ENCODE measurements at regions not wholly inside any gene's neighbourhood (a gene's known extent, or its start where the extent isn't known, plus 50 kb on each side); places are given as distances from the start of the nearest gene placed in this dataset.

DNA sequence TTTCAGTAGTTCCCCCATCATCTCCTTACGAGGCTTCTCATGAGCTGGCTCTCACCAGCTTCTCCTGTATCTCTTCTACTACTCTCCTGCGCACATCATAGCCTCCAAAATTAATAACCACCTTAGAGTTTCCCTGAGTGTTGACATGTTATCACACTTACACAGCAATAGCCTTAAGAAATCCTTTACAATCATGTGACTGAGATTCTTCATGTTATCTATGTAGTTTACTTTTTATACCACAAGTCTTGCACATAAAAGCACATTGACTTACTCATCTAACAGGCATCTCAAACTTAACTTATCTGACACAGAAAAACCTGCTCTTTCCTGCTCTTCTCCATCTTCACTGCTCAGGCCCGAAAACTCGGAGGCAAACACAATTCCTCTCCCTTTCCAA is 103.7 kb upstream of the TAB2 start:
- WGBS = 93% methylated on average over 4 of the region's 4 CpGs
- no peak for DNase-seq (ENCODE audit: low read depth in 6 of 9, low spot score in 9 of 9)
- Histone ChIP-seq H3K4me3 (ENCODE audit: low read length in 2 of 2) (no peak overlapping the region), H3K27ac (ENCODE audit: low read depth in 1 of 2, low read length in 1 of 2) (no peak overlapping the region), H3K9me3 (ENCODE audit: control insufficient read depth in 2 of 2, insufficient read depth in 1 of 2, low read length in 1 of 2) (no peaks in the 10 kb centered on the region), H3K36me3 (ENCODE audit: control insufficient read depth in 2 of 2, insufficient read depth in 2 of 2, low read length in 1 of 2) (no peaks in the 10 kb centered on the region), H3K27me3 (ENCODE audit: control insufficient read depth in 2 of 2, insufficient read depth in 1 of 2, low read length in 1 of 2) (no peaks in the 10 kb centered on the region), H3K4me1 (ENCODE audit: control insufficient read depth in 2 of 2, insufficient read depth in 2 of 2, low read length in 2 of 2) (peaks cover 0 to 25% of the 10 kb centered on the region in 2 donors)

DNA sequence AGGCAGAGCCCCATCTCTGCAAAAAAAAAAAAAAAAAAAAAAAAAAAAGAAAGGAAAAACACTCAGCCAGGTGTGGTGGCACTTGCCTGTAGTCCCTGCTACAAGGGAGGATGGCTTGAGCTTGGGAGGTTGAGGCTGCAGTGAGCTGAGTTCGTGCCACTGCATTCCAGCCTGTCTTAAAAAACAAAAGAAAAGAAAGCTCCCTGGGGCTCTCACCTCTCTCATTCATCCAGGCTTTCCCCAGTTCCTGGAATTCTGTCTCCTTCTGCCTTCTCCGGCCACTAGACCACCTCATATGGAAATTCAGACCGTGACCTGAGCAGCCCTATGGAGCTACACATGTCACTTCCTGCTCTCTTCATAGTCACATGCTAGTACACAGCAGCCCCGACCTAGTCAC is 101.1 kb upstream of the TAB2 start:
- DNase-seq (ENCODE audit: low read depth in 6 of 9, low spot score in 9 of 9) = no peak
- no peak overlapping the region for H3K4me3 ChIP-seq (ENCODE audit: low read length in 2 of 2)
- H3K27me3 ChIP-seq (ENCODE audit: control insufficient read depth in 2 of 2, insufficient read depth in 1 of 2, low read length in 1 of 2) = no peaks in the 10 kb centered on the region
- peaks cover 0 to 14% of the 10 kb centered on the region in 2 donors for H3K4me1 ChIP-seq (ENCODE audit: control insufficient read depth in 2 of 2, insufficient read depth in 2 of 2, low read length in 2 of 2)
- no peaks in the 10 kb centered on the region for H3K9me3 ChIP-seq (ENCODE audit: control insufficient read depth in 2 of 2, insufficient read depth in 1 of 2, low read length in 1 of 2)
- WGBS = 93% methylated on average over 4 of the region's 4 CpGs
- H3K36me3 ChIP-seq (ENCODE audit: control insufficient read depth in 2 of 2, insufficient read depth in 2 of 2, low read length in 1 of 2) = no peaks in the 10 kb centered on the region
- no peak overlapping the region for H3K27ac ChIP-seq (ENCODE audit: low read depth in 1 of 2, low read length in 1 of 2)

DNA sequence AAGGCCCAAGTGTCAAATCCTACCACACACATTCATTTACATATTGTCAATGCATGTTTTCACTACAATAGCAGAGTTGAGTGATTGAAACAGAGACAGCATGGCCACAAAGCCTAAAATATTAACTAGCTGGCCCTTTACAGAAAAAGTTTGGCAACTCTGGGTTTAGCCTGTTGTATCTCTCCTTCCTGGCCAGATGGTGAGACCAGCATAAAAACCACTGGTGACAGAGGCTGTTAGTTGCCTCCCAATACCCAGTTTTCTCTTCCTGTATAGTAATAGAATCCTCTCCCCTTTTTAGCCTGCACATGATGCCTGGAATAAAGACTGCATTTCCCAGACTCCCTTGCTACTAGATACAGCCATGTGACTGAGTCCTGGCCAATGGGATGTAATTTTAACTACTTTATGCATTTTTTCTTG is 100.0 kb upstream of the TAB2 start:
- Histone ChIP-seq H3K36me3 (ENCODE audit: control insufficient read depth in 2 of 2, insufficient read depth in 2 of 2, low read length in 1 of 2) (no peaks in the 10 kb centered on the region), H3K27ac (ENCODE audit: low read depth in 1 of 2, low read length in 1 of 2) (no peak overlapping the region), H3K9me3 (ENCODE audit: control insufficient read depth in 2 of 2, insufficient read depth in 1 of 2, low read length in 1 of 2) (no peaks in the 10 kb centered on the region), H3K4me3 (ENCODE audit: low read length in 2 of 2) (no peak overlapping the region), H3K27me3 (ENCODE audit: control insufficient read depth in 2 of 2, insufficient read depth in 1 of 2, low read length in 1 of 2) (no peaks in the 10 kb centered on the region), H3K4me1 (ENCODE audit: control insufficient read depth in 2 of 2, insufficient read depth in 2 of 2, low read length in 2 of 2) (peaks cover 0 to 14% of the 10 kb centered on the region in 2 donors)
- no peak for DNase-seq (ENCODE audit: low read depth in 6 of 9, low spot score in 9 of 9)

DNA sequence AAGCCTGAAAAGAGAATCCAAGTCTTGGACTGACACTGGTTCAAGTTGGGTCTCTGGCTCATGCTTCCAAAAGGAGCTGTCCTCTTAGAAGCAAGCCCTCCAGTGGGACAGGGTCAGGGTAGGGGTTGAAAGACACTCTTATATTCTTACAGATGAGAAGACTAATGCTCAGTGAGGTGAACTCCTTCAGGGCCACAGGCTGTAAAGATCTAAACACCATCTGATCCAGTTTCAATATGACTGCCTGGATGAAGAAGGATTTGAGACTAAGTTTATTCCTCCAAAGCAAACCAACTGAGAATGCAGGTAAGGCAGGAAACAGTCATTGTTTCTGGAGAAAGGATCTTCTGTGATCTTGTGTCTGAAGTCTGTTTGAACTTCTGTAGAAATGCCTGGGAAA is 99.0 kb upstream of the TAB2 start:
- H3K27ac ChIP-seq (ENCODE audit: low read depth in 1 of 2, low read length in 1 of 2) = no peak overlapping the region
- H3K9me3 ChIP-seq (ENCODE audit: control insufficient read depth in 2 of 2, insufficient read depth in 1 of 2, low read length in 1 of 2) = no peaks in the 10 kb centered on the region

GRCh38 chr6:149218915-149219314 is 98.6 kb upstream of the TAB2 start:
- 97% methylated on average over 2 of the region's 2 CpGs for WGBS
- no peaks in the 10 kb centered on the region for H3K9me3 ChIP-seq (ENCODE audit: control insufficient read depth in 2 of 2, insufficient read depth in 1 of 2, low read length in 1 of 2)
- H3K4me3 ChIP-seq (ENCODE audit: low read length in 2 of 2) = no peak overlapping the region
- no peaks in the 10 kb centered on the region for H3K27me3 ChIP-seq (ENCODE audit: control insufficient read depth in 2 of 2, insufficient read depth in 1 of 2, low read length in 1 of 2)
- H3K4me1 ChIP-seq (ENCODE audit: control insufficient read depth in 2 of 2, insufficient read depth in 2 of 2, low read length in 2 of 2) = peaks cover 0 to 8% of the 10 kb centered on the region in 2 donors
- H3K36me3 ChIP-seq (ENCODE audit: control insufficient read depth in 2 of 2, insufficient read depth in 2 of 2, low read length in 1 of 2) = no peaks in the 10 kb centered on the region
- no peak for DNase-seq (ENCODE audit: low read depth in 6 of 9, low spot score in 9 of 9)
- H3K27ac ChIP-seq (ENCODE audit: low read depth in 1 of 2, low read length in 1 of 2) = no peak overlapping the region

More for the DNA sequence above, 99.0 kb upstream of the TAB2 start:
- DNase-seq (ENCODE audit: low read depth in 6 of 9, low spot score in 9 of 9) = no peak
- peaks cover 0 to 8% of the 10 kb centered on the region in 2 donors for H3K4me1 ChIP-seq (ENCODE audit: control insufficient read depth in 2 of 2, insufficient read depth in 2 of 2, low read length in 2 of 2)
- H3K36me3 ChIP-seq (ENCODE audit: control insufficient read depth in 2 of 2, insufficient read depth in 2 of 2, low read length in 1 of 2) = no peaks in the 10 kb centered on the region
- no peaks in the 10 kb centered on the region for H3K27me3 ChIP-seq (ENCODE audit: control insufficient read depth in 2 of 2, insufficient read depth in 1 of 2, low read length in 1 of 2)
- H3K4me3 ChIP-seq (ENCODE audit: low read length in 2 of 2) = no peak overlapping the region

DNA sequence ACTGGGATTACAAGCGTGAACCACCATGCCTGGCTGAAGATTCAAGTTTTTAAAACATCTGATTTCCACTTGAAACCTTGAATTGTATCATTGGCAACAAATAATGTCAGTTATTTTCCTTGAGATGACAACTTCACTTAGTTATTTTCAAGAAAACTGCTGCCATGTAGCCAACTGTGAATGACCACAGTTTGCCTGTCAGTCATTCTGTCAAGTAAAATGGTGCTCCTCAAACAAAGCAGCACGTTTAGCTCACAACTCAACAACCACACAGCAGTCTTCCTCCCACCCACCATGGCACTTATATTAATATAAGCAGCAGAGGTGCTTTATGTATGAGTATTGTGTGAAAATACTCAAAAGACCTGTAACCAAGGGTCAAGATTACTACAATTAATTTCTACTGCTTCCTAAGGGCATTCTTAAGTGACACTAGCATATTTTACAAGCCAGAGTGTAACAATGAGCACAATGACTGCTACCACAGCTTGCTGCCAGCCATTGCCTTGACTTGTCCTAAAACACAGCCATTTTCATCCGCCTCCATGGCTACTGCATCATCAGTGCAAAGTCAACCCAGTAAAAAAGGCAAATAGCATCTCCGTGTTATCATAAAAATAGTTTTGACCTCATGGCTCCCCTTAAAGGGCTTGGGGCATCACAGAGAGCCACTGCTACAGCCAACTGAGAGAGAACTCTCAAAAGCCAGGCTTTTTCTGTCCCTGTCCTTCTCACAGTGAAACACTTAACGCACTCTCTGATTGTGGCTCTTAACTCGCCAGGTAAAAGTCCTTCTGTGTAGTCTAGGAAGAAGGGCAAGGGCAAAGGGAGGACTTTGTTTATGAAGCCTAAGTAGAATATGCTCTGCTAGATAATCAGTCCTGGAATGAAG is 96.4 kb upstream of the TAB2 start:
- DNase-seq (ENCODE audit: low read depth in 6 of 9, low spot score in 9 of 9) = no peak
- H3K27me3 ChIP-seq (ENCODE audit: control insufficient read depth in 2 of 2, insufficient read depth in 1 of 2, low read length in 1 of 2) = no peaks in the 10 kb centered on the region
- H3K4me1 ChIP-seq (ENCODE audit: control insufficient read depth in 2 of 2, insufficient read depth in 2 of 2, low read length in 2 of 2) = peaks cover 0 to 7% of the 10 kb centered on the region in 2 donors
- H3K27ac ChIP-seq (ENCODE audit: low read depth in 1 of 2, low read length in 1 of 2) = no peak overlapping the region
- H3K36me3 ChIP-seq (ENCODE audit: control insufficient read depth in 2 of 2, insufficient read depth in 2 of 2, low read length in 1 of 2) = no peaks in the 10 kb centered on the region
- H3K9me3 ChIP-seq (ENCODE audit: control insufficient read depth in 2 of 2, insufficient read depth in 1 of 2, low read length in 1 of 2) = no peaks in the 10 kb centered on the region
- H3K4me3 ChIP-seq (ENCODE audit: low read length in 2 of 2) = no peak overlapping the region
- 96% methylated on average over 6 of the region's 6 CpGs for WGBS

DNA sequence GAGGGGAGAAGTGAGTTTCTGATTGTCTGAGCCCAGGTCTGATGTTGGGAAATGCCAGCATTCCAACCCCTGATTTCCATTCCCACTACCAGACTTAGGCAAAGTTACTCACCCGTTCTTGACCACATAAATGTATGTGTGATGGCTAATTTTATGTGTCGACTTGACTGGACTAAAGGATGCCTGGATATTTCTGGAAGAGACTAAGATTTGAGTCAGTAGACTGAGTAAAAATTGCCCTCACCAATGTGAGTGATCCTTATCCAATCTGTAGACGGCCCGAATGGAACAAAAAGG is 95.8 kb upstream of the TAB2 start:
- H3K9me3 ChIP-seq (ENCODE audit: control insufficient read depth in 2 of 2, insufficient read depth in 1 of 2, low read length in 1 of 2) = no peaks in the 10 kb centered on the region
- H3K27ac ChIP-seq (ENCODE audit: low read depth in 1 of 2, low read length in 1 of 2) = no peak overlapping the region
- no peak for DNase-seq (ENCODE audit: low read depth in 6 of 9, low spot score in 9 of 9)
- no peaks in the 10 kb centered on the region for H3K36me3 ChIP-seq (ENCODE audit: control insufficient read depth in 2 of 2, insufficient read depth in 2 of 2, low read length in 1 of 2)
- H3K4me1 ChIP-seq (ENCODE audit: control insufficient read depth in 2 of 2, insufficient read depth in 2 of 2, low read length in 2 of 2) = peaks cover 0 to 3% of the 10 kb centered on the region in 2 donors
- H3K4me3 ChIP-seq (ENCODE audit: low read length in 2 of 2) = no peak overlapping the region
- H3K27me3 ChIP-seq (ENCODE audit: control insufficient read depth in 2 of 2, insufficient read depth in 1 of 2, low read length in 1 of 2) = no peaks in the 10 kb centered on the region
- 97% methylated on average over 4 of the region's 4 CpGs for WGBS

DNA sequence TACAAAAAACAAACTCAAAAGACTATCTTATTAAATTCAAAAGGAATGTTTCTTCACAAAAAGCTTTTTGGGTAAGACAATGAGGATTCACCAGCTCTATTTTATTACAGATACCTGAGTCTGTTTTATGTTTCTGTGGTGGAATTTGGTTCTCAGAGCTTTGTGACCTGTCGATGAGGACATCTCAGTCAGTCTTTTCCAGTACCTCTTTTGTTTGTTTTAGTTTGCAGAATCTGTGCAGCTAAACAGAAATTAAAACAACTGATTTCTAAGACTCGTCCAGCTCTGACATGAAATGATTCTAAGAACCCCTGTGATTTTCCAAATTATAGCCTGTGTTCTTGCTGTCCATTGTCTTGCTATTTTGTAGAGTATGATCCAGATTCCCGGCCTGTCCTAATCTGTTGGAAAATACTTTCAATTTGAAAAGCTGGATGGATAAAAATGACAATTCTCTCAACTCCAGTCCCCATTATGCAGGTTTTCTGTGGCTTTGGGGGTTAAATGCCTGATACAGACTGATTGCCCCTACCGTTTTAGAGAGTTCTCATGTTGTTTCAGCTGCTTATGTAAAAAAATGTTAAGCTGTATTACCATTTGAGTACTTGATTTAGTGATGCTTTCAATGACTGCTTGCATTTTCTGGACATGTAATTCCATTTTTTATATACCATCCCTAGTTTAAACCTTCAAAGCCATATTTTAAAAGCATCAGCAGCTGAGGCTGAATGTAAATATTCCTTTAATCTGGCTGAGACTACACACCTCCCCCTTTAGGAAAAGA is 94.2 kb upstream of the TAB2 start:
- H3K9me3 ChIP-seq (ENCODE audit: control insufficient read depth in 2 of 2, insufficient read depth in 1 of 2, low read length in 1 of 2) = no peaks in the 10 kb centered on the region
- no peak overlapping the region for H3K27ac ChIP-seq (ENCODE audit: low read depth in 1 of 2, low read length in 1 of 2)
- no peak for DNase-seq (ENCODE audit: low read depth in 6 of 9, low spot score in 9 of 9)
- H3K36me3 ChIP-seq (ENCODE audit: control insufficient read depth in 2 of 2, insufficient read depth in 2 of 2, low read length in 1 of 2) = no peaks in the 10 kb centered on the region
- no peaks in the 10 kb centered on the region for H3K27me3 ChIP-seq (ENCODE audit: control insufficient read depth in 2 of 2, insufficient read depth in 1 of 2, low read length in 1 of 2)
- no peak overlapping the region for H3K4me3 ChIP-seq (ENCODE audit: low read length in 2 of 2)
- no peaks in the 10 kb centered on the region for H3K4me1 ChIP-seq (ENCODE audit: control insufficient read depth in 2 of 2, insufficient read depth in 2 of 2, low read length in 2 of 2)
- WGBS = 92% methylated on average over 4 of the region's 4 CpGs

DNA sequence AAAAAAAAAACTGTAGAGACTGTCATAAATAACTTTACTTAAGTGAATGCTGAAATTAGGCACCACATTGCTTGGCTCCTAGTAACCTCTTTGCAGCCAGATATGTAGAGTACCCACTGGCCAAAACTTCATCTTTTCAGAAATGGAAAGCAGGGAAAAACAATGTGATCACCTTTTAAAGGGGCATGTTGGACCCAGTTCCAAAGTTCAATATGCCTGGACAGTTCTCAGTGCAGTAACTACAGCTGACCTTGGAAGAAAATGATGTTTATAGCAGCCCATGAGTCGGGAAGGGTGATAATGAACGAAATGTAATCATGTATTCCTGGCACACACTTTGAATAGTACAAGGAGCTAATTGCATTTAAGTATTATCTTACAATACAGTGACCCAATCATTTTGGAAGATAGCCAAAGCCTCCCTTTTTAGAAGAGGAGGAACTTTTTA is 93.6 kb upstream of the TAB2 start:
- WGBS = 90% methylated on average over 2 of the region's 2 CpGs
- Histone ChIP-seq H3K4me3 (ENCODE audit: low read length in 2 of 2) (no peak overlapping the region), H3K27ac (ENCODE audit: low read depth in 1 of 2, low read length in 1 of 2) (no peak overlapping the region), H3K4me1 (ENCODE audit: control insufficient read depth in 2 of 2, insufficient read depth in 2 of 2, low read length in 2 of 2) (no peaks in the 10 kb centered on the region), H3K36me3 (ENCODE audit: control insufficient read depth in 2 of 2, insufficient read depth in 2 of 2, low read length in 1 of 2) (no peaks in the 10 kb centered on the region), H3K27me3 (ENCODE audit: control insufficient read depth in 2 of 2, insufficient read depth in 1 of 2, low read length in 1 of 2) (no peaks in the 10 kb centered on the region), H3K9me3 (ENCODE audit: control insufficient read depth in 2 of 2, insufficient read depth in 1 of 2, low read length in 1 of 2) (no peaks in the 10 kb centered on the region)
- DNase-seq (ENCODE audit: low read depth in 6 of 9, low spot score in 9 of 9) = no peak

All from thymus (tissue), 11 donors.